HCT116 (cell line): ENCODE measurements at regions not wholly inside any gene's neighbourhood (a gene's known extent, or its start where the extent isn't known, plus 50 kb on each side); places are given as distances from the start of the nearest gene placed in this dataset.

Source experiments
- ATAC-seq: fragments of 200-7000 bp; cut with Tn5 transposase; 2 replicates; pipeline ENCODE4 v1.9.1; 2020; ENCODE audit warnings: mild to moderate bottlenecking, moderate library complexity
- BruUV-seq: library from RNA; stranded (reverse); fragments of 400-500 nt; replicated peaks from 2 replicates; lab custom pipeline; 2021; lab: Mats Ljungman, UMichigan
- CTCF ChIA-PET: fragments of 300-600 bp; sonication (Branson Sonifier 250); formaldehyde crosslinking; loops from one replicate; lab custom pipeline; 2021; ENCODE audit warnings: antibody characterized with exemption; lab: Charles Lee
- POLR2A ChIA-PET: fragments of 300-600, 350-600 bp; sonication (Branson Sonifier 250); formaldehyde crosslinking; loops from one replicate; lab custom pipeline; 2021; ENCODE audit warnings: antibody characterized with exemption; lab: Charles Lee
- RAD21 ChIA-PET, 2 experiments: fragments of 300-600 bp; sonication (Branson Sonifier 250); formaldehyde crosslinking; loops; one replicate each; lab custom pipeline; 2023; ENCODE audit warnings: low total read pairs in 2 of 2; ENCODE audit not compliant: uncharacterized antibody in 2 of 2, unreplicated experiment in 2 of 2, low non-redundant PET in 1 of 2; lab: Charles Lee
- DNase-seq: peaks from one replicate; pipeline ENCODE4 v3.0.0-alpha.2; 2010; ENCODE audit warnings: low read depth, low spot score
- H2AFZ ChIP-seq: fragments of 200-600 bp; shearing (Covaris generic), sonication (generic); 2 replicates; pipeline ENCODE4 v1.6.1; 2017; ENCODE audit warnings: low read depth, mixed run types, mixed read lengths, antibody characterized with exemption, low read length; ENCODE audit not compliant: poor library complexity, severe bottlenecking
- H3K27ac ChIP-seq: 2 replicates; pipeline ENCODE4 v1.5.1; 2012; ENCODE audit warnings: low read depth, low read length
- H3K27me3 ChIP-seq: fragments of 200-600 bp; sonication (generic); 2 replicates; pipeline ENCODE4 v1.6.1; 2016; ENCODE audit warnings: mixed run types, low read length, mixed read lengths; ENCODE audit not compliant: insufficient read depth
- H3K36me3 ChIP-seq, 2 experiments: fragments of 200-500 bp in 1 of 2; fragments of 200-600 bp in 1 of 2; sonication (Bioruptor generic) in 1 of 2; sonication (generic) in 1 of 2; 2 replicates each; pipeline versions ENCODE4 v1.5.1 to v1.6.1; 2014 to 2016; ENCODE audit warnings: low read length in 2 of 2, inconsistent platforms in 1 of 2, mixed read lengths in 1 of 2, mixed run types in 1 of 2; ENCODE audit not compliant: insufficient read depth in 2 of 2, control insufficient read depth in 1 of 2
- H3K4me1 ChIP-seq, 2 experiments: fragments of 200-600 bp in 1 of 2; sonication (generic) in 1 of 2; 2 replicates each; pipeline versions ENCODE4 v1.5.1 to v1.6.1; 2012 to 2017; ENCODE audit warnings: low read length in 2 of 2, inconsistent platforms in 1 of 2, mild to moderate bottlenecking in 1 of 2, mixed read lengths in 1 of 2, mixed run types in 1 of 2, moderate library complexity in 1 of 2; ENCODE audit not compliant: insufficient read depth in 2 of 2, control insufficient read depth in 1 of 2
- H3K4me2 ChIP-seq: fragments of 200-600 bp; sonication (generic); 2 replicates; pipeline ENCODE4 v1.6.1; 2017; ENCODE audit warnings: mixed run types, low read length, mixed read lengths
- H3K4me3 ChIP-seq, 2 experiments: fragments of 200-600 bp in 1 of 2; sonication (generic) in 1 of 2; replicated peaks in 1 of 2; 2 replicates each; pipeline ENCODE4 v1.5.1; 2011 to 2016; ENCODE audit warnings: low read length in 2 of 2, control low read depth in 1 of 2, low read depth in 1 of 2, mild to moderate bottlenecking in 1 of 2, mixed read lengths in 1 of 2, mixed run types in 1 of 2
- H3K79me2 ChIP-seq: fragments of 200-600 bp; sonication (generic); 2 replicates; pipeline ENCODE4 v1.6.1; 2017; ENCODE audit warnings: mild to moderate bottlenecking, mixed run types, low read length, moderate library complexity, mixed read lengths; ENCODE audit not compliant: insufficient read depth
- H3K9ac ChIP-seq: fragments of 200-600 bp; sonication (generic); 2 replicates; pipeline ENCODE4 v1.6.1; 2016; ENCODE audit warnings: low read length, mixed read lengths
- H3K9me2 ChIP-seq: fragments of 200-600 bp; sonication (generic), shearing (Covaris generic); 2 replicates; pipeline ENCODE4 v1.6.1; 2017; ENCODE audit warnings: mixed run types, mild to moderate bottlenecking, moderate library complexity; ENCODE audit not compliant: insufficient read depth
- H3K9me3 ChIP-seq, 2 experiments: fragments of 200-500 bp in 1 of 2; fragments of 200-600 bp in 1 of 2; sonication (Bioruptor generic) in 1 of 2; sonication (generic) in 1 of 2; 2 replicates each; pipeline ENCODE4 v1.6.1; 2014 to 2017; ENCODE audit warnings: low read length in 2 of 2, mixed read lengths in 2 of 2, inconsistent platforms in 1 of 2, low read depth in 1 of 2, mild to moderate bottlenecking in 1 of 2, mixed run types in 1 of 2, moderate library complexity in 1 of 2; ENCODE audit not compliant: control insufficient read depth in 1 of 2, insufficient read depth in 1 of 2
- H4K20me1 ChIP-seq: fragments of 200-600 bp; sonication (generic), shearing (Covaris generic); 2 replicates; pipeline ENCODE4 v1.6.1; 2017; ENCODE audit warnings: mixed run types, mild to moderate bottlenecking, moderate library complexity; ENCODE audit not compliant: insufficient read depth
- ATF3 ChIP-seq: IDR thresholded peaks from 2 replicates; pipeline ENCODE4 v1.6.1; 2012
- CBX3 ChIP-seq: IDR thresholded peaks from 2 replicates; pipeline ENCODE4 v1.6.1; 2012; ENCODE audit warnings: low read depth
- CEBPB ChIP-seq: IDR thresholded peaks from 2 replicates; pipeline ENCODE4 v1.6.1; 2012; ENCODE audit warnings: low read depth
- CTCF ChIP-seq, 3 experiments: fragments of 200-600 bp in 1 of 3; sonication (generic) in 1 of 3; IDR thresholded peaks in 2 of 3; conservative IDR thresholded peaks in 1 of 3; 2 replicates each; pipeline ENCODE4 v1.5.1; 2012 to 2017; ENCODE audit warnings: low read depth in 2 of 3, low read length in 2 of 3, antibody characterized with exemption in 1 of 3, borderline replicate concordance in 1 of 3, control low read depth in 1 of 3, mild to moderate bottlenecking in 1 of 3, mixed read lengths in 1 of 3, mixed run types in 1 of 3, moderate library complexity in 1 of 3; ENCODE audit not compliant: insufficient read depth in 1 of 3
- EGR1 ChIP-seq: IDR thresholded peaks from 2 replicates; pipeline ENCODE4 v1.6.1; 2012; ENCODE audit warnings: low read depth
- ELF1 ChIP-seq: IDR thresholded peaks from 2 replicates; pipeline ENCODE4 v1.6.1; 2012; ENCODE audit warnings: low read depth, borderline replicate concordance
- EZH2 ChIP-seq: fragments of 200-600 bp; sonication (generic); IDR thresholded peaks from 2 replicates; pipeline ENCODE4 v1.6.1; 2017; ENCODE audit warnings: antibody characterized with exemption, mixed run types
- FOSL1 ChIP-seq: IDR thresholded peaks from 2 replicates; pipeline ENCODE4 v1.6.1; 2012; ENCODE audit warnings: low read depth
- MAX ChIP-seq: IDR thresholded peaks from 2 replicates; pipeline ENCODE4 v1.6.1; 2012
- REST ChIP-seq: IDR thresholded peaks from 2 replicates; pipeline ENCODE4 v1.6.1; 2012; ENCODE audit warnings: low read depth
- SIN3A ChIP-seq: IDR thresholded peaks from 2 replicates; pipeline ENCODE4 v1.6.1; 2012; ENCODE audit warnings: low read depth
- SP1 ChIP-seq: IDR thresholded peaks from 2 replicates; pipeline ENCODE4 v1.6.1; 2012; ENCODE audit warnings: low read depth
- TCF7L2 ChIP-seq: IDR thresholded peaks from 2 replicates; pipeline ENCODE4 v1.7.0; 2011; ENCODE audit warnings: borderline replicate concordance, inconsistent platforms; ENCODE audit not compliant: insufficient read depth, insufficient read length; ENCODE audit errors: extremely low read depth
- YY1 ChIP-seq: IDR thresholded peaks from 2 replicates; pipeline ENCODE4 v1.6.1; 2011; ENCODE audit warnings: low read length, low read depth, moderate library complexity, mild to moderate bottlenecking; ENCODE audit not compliant: insufficient replicate concordance; ENCODE audit errors: extremely low read depth
- ZBTB33 ChIP-seq: IDR thresholded peaks from 2 replicates; pipeline ENCODE4 v1.6.1; 2011; ENCODE audit warnings: mild to moderate bottlenecking, low read length, moderate library complexity; ENCODE audit not compliant: insufficient replicate concordance; ENCODE audit errors: extremely low read depth
- ZFX ChIP-seq: fragments of 450-650 bp; IDR thresholded peaks from 2 replicates; pipeline ENCODE4 v1.6.1; 2017
- ZNF274 ChIP-seq: fragments of 200-500 bp; sonication (Bioruptor generic); IDR thresholded peaks from 2 replicates; pipeline ENCODE4 v1.6.1; 2014; ENCODE audit warnings: mild to moderate bottlenecking, low read depth, low read length, inconsistent platforms
- intact Hi-C: fragments of 100-400 bp; cut with micrococcal nuclease; formaldehyde crosslinking; loops from 2 replicates; pipeline ENCODE4 v1.10.0; 2022

DNA sequence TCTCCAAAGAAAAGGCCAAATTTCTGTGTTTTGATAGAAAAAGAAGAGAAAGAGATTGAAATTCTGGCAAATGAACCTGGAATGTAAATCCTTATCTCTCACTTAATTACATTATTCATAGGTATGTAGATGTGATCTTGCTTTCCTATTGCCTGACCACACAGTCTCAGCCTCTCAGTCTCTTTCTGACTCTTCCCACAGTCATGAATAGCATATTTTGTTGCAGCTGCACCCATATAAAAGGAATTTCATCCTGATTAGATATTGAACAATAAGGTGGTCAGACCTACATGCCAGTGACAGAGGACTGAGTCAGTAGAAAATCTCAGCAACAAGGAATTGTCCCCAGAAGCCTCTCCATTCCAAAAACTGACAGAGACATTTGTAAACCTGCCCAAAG lies 62.9 kb upstream of the LRRC4C start (continued):
- TF ChIP-seq CTCF (IDR thresholded peaks at IDR 0.05 in 2 of 3, conservative IDR thresholded peaks at IDR 0.05 in 1 of 3; ENCODE audit: borderline replicate concordance in 1 of 3, insufficient read depth in 1 of 3, low read depth in 2 of 3, low read length in 2 of 3): no peak

DNA sequence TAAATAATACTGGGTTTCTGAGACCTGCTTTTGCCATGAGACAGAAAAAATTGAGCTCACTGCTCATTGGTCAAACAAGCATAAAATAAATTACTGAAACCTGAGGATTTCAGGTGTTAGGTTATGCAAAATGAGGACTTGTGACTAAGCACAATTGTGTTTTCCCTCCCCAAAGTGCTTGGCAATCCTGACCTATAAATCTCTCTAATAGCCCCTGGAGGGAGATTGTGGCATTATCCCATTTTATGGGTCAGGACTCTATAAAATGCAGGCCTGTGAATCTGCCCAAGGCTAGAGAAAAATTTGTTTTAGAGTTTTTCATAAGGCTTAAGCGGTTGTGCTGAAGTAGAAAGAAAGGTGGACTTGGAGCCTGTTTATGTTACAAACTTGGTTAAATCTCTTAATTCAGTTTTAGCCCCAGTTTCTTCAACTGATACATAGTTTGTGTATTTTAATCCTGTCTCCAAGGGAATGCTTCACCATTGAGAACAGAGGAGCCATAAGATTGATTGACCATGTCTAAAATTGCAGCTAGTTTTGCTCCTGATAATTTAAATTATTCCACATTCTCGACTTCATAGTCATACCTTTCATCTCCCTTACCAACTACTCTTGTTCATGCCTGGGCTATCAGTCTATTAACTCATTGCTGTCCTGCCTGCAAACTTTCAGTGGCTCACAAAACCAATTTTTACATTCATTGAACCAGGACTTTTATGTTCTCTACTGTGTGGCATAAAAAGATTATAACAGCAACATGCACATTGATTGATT lies 63.6 kb upstream of the LRRC4C start:
- BruUV-seq: no TSS peak
- Histone ChIP-seq H3K4me3 (no peak overlapping the region), H2AFZ (no peak overlapping the region), H3K27ac (no peak overlapping the region), H3K9ac (no peak overlapping the region), H3K36me3 (no peaks in the 10 kb centered on the region), H4K20me1 (no peaks in the 10 kb centered on the region), H3K79me2 (no peaks in the 10 kb centered on the region), H3K27me3 (no peaks in the 10 kb centered on the region), H3K9me3 (peaks cover 0 to 21% of the 10 kb centered on the region in 2 experiments; a peak in 2 of 4 replicates)
- ATAC-seq: no peak
- intact Hi-C loops: no loop called here
- RAD21 ChIA-PET: no interaction called here
- TF ChIP-seq MAX (no peak), EZH2 (no peak), SIN3A (no peak), FOSL1 (no peak), EGR1 (no peak), CEBPB (no peak), CBX3 (no peak), SP1 (no peak), ZNF274 (no peak), REST (no peak), ZFX (no peak), YY1 (no peak), ZBTB33 (no peak), ATF3 (no peak), TCF7L2 (no peak), ELF1 (no peak)
- TF ChIP-seq, all 23 proteins: peak for 0
- CTCF ChIA-PET: no interaction called here
- POLR2A ChIA-PET: no interaction called here
- H3K4me1 ChIP-seq: no peaks in the 10 kb centered on the region
- H3K4me2 ChIP-seq: no peak overlapping the region
- DNase-seq: no peak
- H3K9me2 ChIP-seq: no peaks in the 10 kb centered on the region
